Hepatocyte (in vitro differentiated cells): ENCODE measurements at regions not wholly inside any gene's neighbourhood (a gene's known extent, or its start where the extent isn't known, plus 50 kb on each side); places are given as distances from the start of the nearest gene placed in this dataset.

ENCODE experiments used
- DNase-seq: peaks from one replicate; pipeline ENCODE4 v3.0.0-alpha.2; 2016; ENCODE audit warnings: low spot score
- H2AFZ ChIP-seq: fragments of 200-600 bp; sonication (generic); 2 replicates; pipeline ENCODE4 v1.6.0; 2016; ENCODE audit warnings: antibody characterized with exemption, mild to moderate bottlenecking
- H3K27ac ChIP-seq: fragments of 200-600 bp; sonication (generic); 2 replicates; pipeline ENCODE4 v1.5.1; 2016; ENCODE audit warnings: mild to moderate bottlenecking
- H3K27me3 ChIP-seq: fragments of 200-600 bp; sonication (generic); 2 replicates; pipeline ENCODE4 v1.6.1; 2016
- H3K36me3 ChIP-seq: fragments of 200-600 bp; sonication (generic); replicated peaks from 2 replicates; pipeline ENCODE4 v1.5.1; 2016; ENCODE audit warnings: low read depth; ENCODE audit not compliant: insufficient read depth
- H3K4me1 ChIP-seq: fragments of 200-600 bp; sonication (generic); 2 replicates; pipeline ENCODE4 v1.5.1; 2016; ENCODE audit warnings: mild to moderate bottlenecking, moderate library complexity; ENCODE audit not compliant: insufficient read depth
- H3K4me2 ChIP-seq: fragments of 200-600 bp; sonication (generic); 2 replicates; pipeline ENCODE4 v1.6.0; 2016
- H3K4me3 ChIP-seq: fragments of 200-600 bp; sonication (generic); 2 replicates; pipeline ENCODE4 v1.5.1; 2016; ENCODE audit warnings: mild to moderate bottlenecking
- H3K79me2 ChIP-seq: fragments of 200-600 bp; sonication (generic); 2 replicates; pipeline ENCODE4 v1.6.0; 2017; ENCODE audit warnings: mild to moderate bottlenecking
- H3K9me2 ChIP-seq: fragments of 200-600 bp; sonication (generic); replicated peaks from 2 replicates; pipeline ENCODE4 v1.6.0; 2017; ENCODE audit warnings: mild to moderate bottlenecking; ENCODE audit not compliant: insufficient read depth
- H3K9me3 ChIP-seq: fragments of 200-600 bp; sonication (generic); 2 replicates; pipeline ENCODE4 v1.5.1; 2016; ENCODE audit warnings: low read depth, mild to moderate bottlenecking
- H4K20me1 ChIP-seq: fragments of 200-600 bp; sonication (generic); 2 replicates; pipeline ENCODE4 v1.6.0; 2016; ENCODE audit warnings: mild to moderate bottlenecking; ENCODE audit not compliant: insufficient read depth, poor library complexity, severe bottlenecking
- EZH2 ChIP-seq: fragments of 200-600 bp; sonication (generic); IDR thresholded peaks from 2 replicates; pipeline ENCODE4 v1.6.1; 2016; ENCODE audit warnings: antibody characterized with exemption, mild to moderate bottlenecking, borderline replicate concordance
- EZH2phosphoT487 ChIP-seq: fragments of 200-600 bp; sonication (generic); IDR thresholded peaks from one replicate; pipeline ENCODE4 v1.6.1; 2018; ENCODE audit warnings: antibody characterized with exemption, mild to moderate bottlenecking, low read depth, moderate library complexity; ENCODE audit not compliant: unreplicated experiment, severe bottlenecking
- WGBS: methylation state at CpG from one replicate; pipeline ENCODE4 v1.1.6; 2016; ENCODE audit warnings: low lambda C conversion rate; ENCODE audit errors: missing lambda C conversion rate; 5-methylcytosine and 5-hydroxymethylcytosine counted together
- TF ChIP-seq, protein P1 (sequence below): fragments of 200-600 bp; sonication (generic); IDR thresholded peaks from 2 replicates; pipeline ENCODE4 v1.5.1; 2016; ENCODE audit warnings: antibody characterized with exemption, mild to moderate bottlenecking; ENCODE audit not compliant: poor library complexity

DNA sequence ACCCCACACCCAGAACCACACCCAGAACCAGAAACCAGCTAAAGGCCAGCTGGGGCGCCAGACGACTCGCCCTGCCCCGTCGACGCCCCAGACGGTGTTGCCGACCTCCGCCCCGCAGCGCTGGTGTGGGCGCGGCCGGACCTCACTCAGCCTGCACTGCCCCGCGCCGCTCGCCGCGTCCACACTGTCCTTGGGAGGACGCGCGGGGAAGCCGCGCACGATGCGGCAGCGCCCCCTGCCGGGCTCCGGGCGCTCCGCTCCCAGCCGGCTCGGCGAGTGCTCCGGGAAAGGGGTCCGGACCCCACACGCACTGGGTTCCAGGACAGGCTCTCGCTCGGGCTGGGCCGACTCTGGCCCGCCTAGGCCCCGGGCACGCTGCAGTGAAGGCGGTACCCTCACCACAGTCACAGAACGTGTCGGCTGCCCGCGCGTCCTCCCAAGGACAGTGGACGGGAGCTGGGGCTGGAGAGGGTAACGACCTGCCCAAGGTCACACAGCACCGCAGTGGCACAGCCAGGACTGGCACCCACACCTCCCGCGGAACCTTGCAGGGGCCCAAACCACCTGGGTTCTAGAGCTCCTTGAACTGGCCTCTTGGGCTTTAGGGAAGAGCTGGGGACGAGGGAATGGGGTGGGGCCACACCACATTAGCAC is 90.2 kb downstream of the DMRTA2 start:
- no peaks in the 10 kb centered on the region for H3K36me3 ChIP-seq
- no peaks in the 10 kb centered on the region for H3K9me2 ChIP-seq
- H3K4me3 ChIP-seq, result peak overlapping the region; percentile 45
- 2% methylated on average over 52 of the region's 56 CpGs for WGBS
- H3K79me2 ChIP-seq, result no peaks in the 10 kb centered on the region
- no peak overlapping the region for H3K27ac ChIP-seq
- no peaks in the 10 kb centered on the region for H4K20me1 ChIP-seq
- H3K4me2 ChIP-seq, result peak overlapping the region; percentile 99
- H3K4me1 ChIP-seq, result peaks cover 8% of the 10 kb centered on the region
- no peaks in the 10 kb centered on the region for H3K9me3 ChIP-seq
- TF ChIP-seq, protein P1, sequence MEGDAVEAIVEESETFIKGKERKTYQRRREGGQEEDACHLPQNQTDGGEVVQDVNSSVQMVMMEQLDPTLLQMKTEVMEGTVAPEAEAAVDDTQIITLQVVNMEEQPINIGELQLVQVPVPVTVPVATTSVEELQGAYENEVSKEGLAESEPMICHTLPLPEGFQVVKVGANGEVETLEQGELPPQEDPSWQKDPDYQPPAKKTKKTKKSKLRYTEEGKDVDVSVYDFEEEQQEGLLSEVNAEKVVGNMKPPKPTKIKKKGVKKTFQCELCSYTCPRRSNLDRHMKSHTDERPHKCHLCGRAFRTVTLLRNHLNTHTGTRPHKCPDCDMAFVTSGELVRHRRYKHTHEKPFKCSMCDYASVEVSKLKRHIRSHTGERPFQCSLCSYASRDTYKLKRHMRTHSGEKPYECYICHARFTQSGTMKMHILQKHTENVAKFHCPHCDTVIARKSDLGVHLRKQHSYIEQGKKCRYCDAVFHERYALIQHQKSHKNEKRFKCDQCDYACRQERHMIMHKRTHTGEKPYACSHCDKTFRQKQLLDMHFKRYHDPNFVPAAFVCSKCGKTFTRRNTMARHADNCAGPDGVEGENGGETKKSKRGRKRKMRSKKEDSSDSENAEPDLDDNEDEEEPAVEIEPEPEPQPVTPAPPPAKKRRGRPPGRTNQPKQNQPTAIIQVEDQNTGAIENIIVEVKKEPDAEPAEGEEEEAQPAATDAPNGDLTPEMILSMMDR, result peak; percentile 83
- TF ChIP-seq EZH2phosphoT487, result no peak
- H2AFZ ChIP-seq, result peak overlapping the region; percentile 87
- H3K27me3 ChIP-seq, result peaks cover 39% of the 10 kb centered on the region
- peak; percentile 84 for DNase-seq

GRCh38 chr1:50329332-50329932 is 93.8 kb downstream of the DMRTA2 start:
- Histone ChIP-seq H3K36me3 (no peaks in the 10 kb centered on the region), H3K4me3 (no peak overlapping the region), H2AFZ (no peak overlapping the region), H3K4me1 (peaks cover 8% of the 10 kb centered on the region), H3K27ac (no peak overlapping the region), H3K4me2 (no peak overlapping the region), H3K9me3 (no peaks in the 10 kb centered on the region), H3K79me2 (no peaks in the 10 kb centered on the region), H3K27me3 (peaks cover 36% of the 10 kb centered on the region), H4K20me1 (no peaks in the 10 kb centered on the region), H3K9me2 (no peaks in the 10 kb centered on the region)
- WGBS, result 50% methylated on average over 4 of the region's 4 CpGs
- TF ChIP-seq EZH2, result no peak
- TF ChIP-seq, protein P1, result no peak
- no peak for TF ChIP-seq EZH2phosphoT487
- no peak for DNase-seq

- no peak overlapping the region for H3K27ac ChIP-seq
- DNase-seq, result no peak
- no peak for TF ChIP-seq EZH2
- TF ChIP-seq, protein P1, result no peak
- TF ChIP-seq EZH2phosphoT487, result no peak
- no peak overlapping the region for H3K4me3 ChIP-seq
- no peaks in the 10 kb centered on the region for H3K36me3 ChIP-seq
- H3K79me2 ChIP-seq, result no peaks in the 10 kb centered on the region
- no peak overlapping the region for H3K4me2 ChIP-seq
- peaks cover 27% of the 10 kb centered on the region for H3K27me3 ChIP-seq
- H3K9me2 ChIP-seq, result no peaks in the 10 kb centered on the region
- H4K20me1 ChIP-seq, result no peaks in the 10 kb centered on the region
- peaks cover 4% of the 10 kb centered on the region for H3K4me1 ChIP-seq
- H2AFZ ChIP-seq, result no peak overlapping the region
- no peaks in the 10 kb centered on the region for H3K9me3 ChIP-seq
- 67% methylated on average over 4 of the region's 4 CpGs for WGBS
These were observed 94.7 kb downstream of the DMRTA2 start for GRCh38 chr1:50328552-50328951.
